GM21619 (cell line): ENCODE measurements at regions not wholly inside any gene's neighbourhood (a gene's known extent, or its start where the extent isn't known, plus 50 kb on each side); places are given as distances from the start of the nearest gene placed in this dataset.
"Not testable (repeated sequence)": the region's sequence is repeated elsewhere in the genome, so short reads cannot be mapped to it uniquely, and the experiment has no call there.

Experiments used
- ATAC-seq: cut with Tn5 transposase; IDR thresholded peaks from one replicate; pipeline ENCODE4 v1.9.1; 2021; ENCODE audit not compliant: unreplicated experiment

- ATAC-seq, result no peak
Observed at GRCh38 chr10:28434063-28434462, 98.9 kb upstream of the WAC start.

- ATAC-seq, result no peak
Observed at GRCh38 chr10:28442403-28442802, 90.5 kb upstream of the WAC start.

DNA sequence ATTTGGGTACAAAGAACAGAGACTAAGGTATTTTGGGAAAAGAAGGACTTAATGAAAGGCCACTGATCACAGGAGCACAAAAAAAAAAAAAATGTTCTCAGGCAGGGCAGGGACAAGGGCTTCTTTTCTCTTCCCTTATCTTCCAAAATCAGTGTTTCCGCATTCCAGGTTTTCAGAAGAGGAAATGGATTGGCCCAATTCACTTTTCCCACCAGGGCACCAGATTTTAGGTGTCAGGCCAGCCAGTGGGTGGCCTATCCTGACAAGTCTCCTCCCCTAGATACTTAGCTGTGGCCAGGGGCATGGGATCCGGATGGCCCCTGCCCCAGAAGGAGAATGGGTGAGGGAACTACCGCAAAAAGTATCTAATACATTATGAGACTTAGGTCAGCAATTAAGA is 88.9 kb upstream of the WAC start:
- no peak for ATAC-seq

DNA sequence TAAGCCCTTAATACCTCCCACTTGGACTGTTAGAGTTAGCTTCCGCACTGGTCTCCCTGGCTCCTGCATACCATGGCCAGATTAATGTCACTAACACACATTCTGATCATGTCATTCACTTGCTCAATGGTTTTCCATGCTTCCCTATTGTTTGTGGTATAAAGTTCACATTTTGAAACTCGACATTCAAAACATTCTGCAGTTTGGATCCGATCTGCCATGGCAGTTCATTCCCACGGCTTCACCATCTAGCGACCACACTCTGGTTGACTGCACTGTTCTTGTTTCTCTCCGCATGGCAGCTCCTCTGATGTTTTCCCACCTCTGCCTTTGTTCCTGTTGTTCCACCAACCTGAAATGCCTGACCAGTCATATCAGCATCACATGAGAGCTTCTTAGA is 87.4 kb upstream of the WAC start:
- no peak for ATAC-seq

GRCh38 chr10:28449382-28449781 is 83.5 kb upstream of the WAC start:
- no peak for ATAC-seq

DNA sequence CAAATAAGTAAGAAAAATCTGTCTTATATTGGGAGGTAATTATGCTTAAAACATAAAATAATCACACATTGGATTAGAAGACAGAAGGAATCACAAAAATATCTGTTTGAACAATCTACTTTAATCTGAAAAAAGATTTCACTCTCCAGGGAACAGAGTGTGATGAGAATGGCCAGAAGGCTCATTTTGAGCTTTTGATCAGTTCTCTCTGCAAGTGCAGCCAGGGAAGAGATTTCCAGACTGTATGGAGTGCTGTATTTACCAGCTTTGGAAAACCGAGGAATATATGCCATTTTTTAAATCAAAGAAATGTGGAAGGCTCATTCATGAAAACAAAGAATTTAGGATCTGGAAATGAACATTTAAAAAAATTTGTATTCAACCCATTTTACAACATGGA is 83.0 kb upstream of the WAC start:
- no peak for ATAC-seq

DNA sequence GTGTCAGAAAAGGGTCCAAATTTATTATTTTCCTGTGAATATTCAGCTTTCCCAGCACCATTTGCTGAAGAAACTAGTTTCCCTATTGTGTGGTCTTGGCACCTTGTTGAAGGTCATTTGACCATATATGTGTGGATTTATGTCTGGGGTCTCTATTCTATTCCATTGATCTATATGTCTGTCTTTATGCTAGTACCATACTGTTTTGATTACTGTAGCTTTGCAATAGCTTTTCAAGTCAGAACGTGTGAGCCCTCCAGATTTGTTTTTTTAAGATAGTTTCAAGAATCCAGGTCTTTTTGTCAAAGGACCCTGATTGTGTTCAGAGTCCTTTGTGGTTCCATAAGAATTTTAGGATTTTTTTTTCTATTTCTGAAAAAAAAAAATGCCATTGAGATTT is 79.0 kb upstream of the WAC start:
- ATAC-seq, result no peak

GRCh38 chr10:28457110-28457509 is 75.8 kb upstream of the WAC start:
- ATAC-seq, result no peak

- ATAC-seq, result not testable (repeated sequence)
Observed at GRCh38 chr10:28457873-28458272, 75.0 kb upstream of the WAC start.

GRCh38 chr10:28459453-28460144 is 73.3 kb upstream of the WAC start:
- ATAC-seq, result no peak

- no peak for ATAC-seq
Observed at GRCh38 chr10:28463141-28463540, 69.8 kb upstream of the WAC start.

GRCh38 chr10:28463676-28464395 is 69.1 kb upstream of the WAC start:
- no peak for ATAC-seq

- no peak for ATAC-seq
Observed at GRCh38 chr10:28467615-28468014, 65.3 kb upstream of the WAC start.

- ATAC-seq, result no peak
Observed at GRCh38 chr10:28468707-28469483, 64.0 kb upstream of the WAC start.

DNA sequence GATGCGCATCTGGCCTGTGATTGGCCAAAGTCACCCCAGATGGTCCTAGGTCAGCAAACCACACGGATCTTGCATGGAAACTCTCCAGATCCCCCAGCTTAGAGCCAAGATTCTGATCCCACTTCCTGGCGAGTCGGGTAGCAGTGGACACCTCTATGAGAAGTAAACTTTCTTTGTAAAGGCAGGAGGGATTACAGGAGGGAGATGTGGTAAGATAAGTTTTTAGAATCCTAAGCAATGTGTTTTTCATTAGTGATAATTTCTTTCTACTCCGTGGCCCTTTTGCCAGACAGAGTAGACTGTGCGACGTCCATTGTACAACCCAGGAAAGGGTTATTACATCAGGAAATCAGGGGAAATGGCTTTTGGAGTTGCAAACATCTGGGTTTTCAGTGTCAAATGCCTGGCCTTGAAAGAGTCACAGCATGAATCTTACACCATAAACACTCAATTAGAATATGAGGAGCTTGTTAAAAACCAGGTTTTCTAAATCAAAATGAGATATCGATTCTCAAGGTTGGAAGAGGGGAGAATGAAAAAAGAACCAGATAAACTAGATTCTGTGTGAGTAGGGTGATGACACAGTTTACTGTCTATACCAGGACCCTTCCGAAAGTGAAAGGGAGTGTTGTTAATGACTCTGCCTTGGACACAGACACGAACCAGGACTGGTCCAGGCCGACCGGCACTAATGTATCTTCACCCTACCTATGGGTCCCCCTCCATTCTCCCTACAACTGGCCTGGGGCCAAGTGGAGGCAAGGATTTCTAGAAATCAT is 61.9 kb upstream of the WAC start:
- no peak for ATAC-seq

- ATAC-seq, result no peak
Observed at GRCh38 chr10:28471652-28472050, 61.3 kb upstream of the WAC start.

DNA sequence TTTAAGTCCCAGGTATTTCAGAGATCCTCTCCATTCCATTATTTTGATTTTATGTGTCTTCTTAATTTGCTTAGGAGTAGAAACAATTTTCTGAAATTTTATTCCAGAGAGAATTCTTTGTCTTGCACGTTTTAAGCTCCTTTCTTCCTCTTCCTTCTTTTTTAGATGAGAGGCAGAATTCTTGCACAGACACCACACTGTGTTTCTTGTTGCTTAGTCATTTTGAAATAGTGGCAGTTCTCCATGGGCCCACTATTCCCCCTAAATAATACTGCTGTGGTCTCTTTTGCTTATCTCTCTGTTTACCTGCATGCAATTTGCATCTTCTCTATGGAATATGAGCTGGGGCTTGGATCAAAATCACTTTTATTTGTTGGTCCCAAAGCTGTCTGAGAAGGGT is 54.3 kb upstream of the WAC start:
- ATAC-seq, result no peak

- ATAC-seq, result no peak
Observed at GRCh38 chr10:28479425-28479865, 53.5 kb upstream of the WAC start.

DNA sequence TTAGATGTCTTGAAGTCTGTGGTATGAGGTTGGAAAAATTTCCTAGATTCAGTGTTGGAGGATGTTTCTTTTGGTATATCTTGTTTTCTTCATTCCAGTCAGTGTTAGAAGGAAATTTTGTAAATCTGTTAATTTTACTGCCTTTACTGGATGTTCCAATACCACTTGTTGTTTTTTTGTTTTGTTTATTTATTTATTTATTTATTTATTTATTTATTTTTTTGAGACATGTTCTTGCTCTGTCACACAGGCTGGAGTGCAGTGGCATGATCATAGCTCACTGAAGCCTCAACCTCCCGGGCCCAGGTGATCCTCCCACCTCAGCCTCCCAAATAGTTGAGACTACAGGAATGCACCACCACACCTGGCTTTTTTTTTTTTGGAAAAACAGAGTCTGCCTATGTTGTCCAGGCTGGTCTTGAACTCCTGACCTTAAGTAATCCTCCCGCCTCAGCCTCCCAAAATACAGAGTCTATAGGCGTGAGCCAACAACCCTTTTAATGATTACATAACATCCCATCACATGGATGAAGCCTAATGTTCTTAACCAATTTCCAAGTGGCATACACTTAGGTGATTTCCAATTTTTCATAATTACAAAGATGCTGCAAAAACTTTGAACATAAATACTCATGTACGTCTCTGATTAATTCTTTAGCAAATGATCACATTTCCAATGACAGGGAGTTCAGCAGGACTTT is 52.8 kb upstream of the WAC start:
- ATAC-seq, result no peak

- no peak for ATAC-seq
Observed at GRCh38 chr10:28480628-28480965, 52.3 kb upstream of the WAC start.

GRCh38 chr10:28481346-28481745 is 51.6 kb upstream of the WAC start:
- not testable (repeated sequence) for ATAC-seq
